Kasumi-1 (cell line): ENCODE measurements at regions not wholly inside any gene's neighbourhood (a gene's known extent, or its start where the extent isn't known, plus 50 kb on each side); places are given as distances from the start of the nearest gene placed in this dataset.
A peak's percentile ranks its signal among the peaks of the same experiment; 100 is the strongest.

ENCODE experiments used
- DNase-seq, 2 experiments: peaks; one replicate each; lab custom pipeline; 2025; lab: John Stamatoyannopoulos, UW

GRCh38 chr2:128690869-128691268 lies 372.2 kb upstream of the HS6ST1 start:
- no peak for DNase-seq

GRCh38 chr2:128691526-128691925 lies 372.9 kb upstream of the HS6ST1 start:
- no peak for DNase-seq

- no peak for DNase-seq
Observed at GRCh38 chr2:128692895-128693742, 374.5 kb upstream of the HS6ST1 start.

- no peak for DNase-seq
Observed at GRCh38 chr2:128693743-128694029, 375.0 kb upstream of the HS6ST1 start.

GRCh38 chr2:128695646-128696220 lies 377.1 kb upstream of the HS6ST1 start:
- no peak for DNase-seq

GRCh38 chr2:128696421-128696820 lies 377.8 kb upstream of the HS6ST1 start:
- no peak for DNase-seq

GRCh38 chr2:128701418-128701817 lies 382.8 kb upstream of the HS6ST1 start:
- no peak for DNase-seq

- DNase-seq = no peak
Observed at GRCh38 chr2:128702616-128703015, 383.9 kb upstream of the HS6ST1 start.

- no peak for DNase-seq
Observed at GRCh38 chr2:128708106-128708816, 389.6 kb upstream of the HS6ST1 start.

GRCh38 chr2:128710242-128710641 lies 391.6 kb upstream of the HS6ST1 start:
- peak; percentile 31 to 43 for DNase-seq

GRCh38 chr2:128710729-128711128 lies 392.1 kb upstream of the HS6ST1 start:
- DNase-seq = peak; percentile 85 to 86

- peak; percentile 92 to 93 for DNase-seq
Observed at GRCh38 chr2:128714285-128714684, 395.6 kb upstream of the HS6ST1 start.

- peak; percentile 39 to 63 for DNase-seq
Observed at GRCh38 chr2:128714851-128715312, 396.2 kb upstream of the HS6ST1 start.

GRCh38 chr2:128715360-128715759 lies 396.7 kb upstream of the HS6ST1 start:
- DNase-seq = no peak

GRCh38 chr2:128716299-128716721 lies 397.6 kb upstream of the HS6ST1 start:
- no peak for DNase-seq

GRCh38 chr2:128717758-128718710 lies 399.4 kb upstream of the HS6ST1 start:
- no peak for DNase-seq

- peak in 1 of 2 experiments; percentile 45 for DNase-seq
Observed at GRCh38 chr2:128720080-128721022, 401.7 kb upstream of the HS6ST1 start.

GRCh38 chr2:128721096-128721495 lies 402.4 kb upstream of the HS6ST1 start:
- DNase-seq = no peak

- no peak for DNase-seq
Observed at GRCh38 chr2:128722489-128722888, 403.8 kb upstream of the HS6ST1 start.

GRCh38 chr2:128724547-128724946 lies 405.9 kb upstream of the HS6ST1 start:
- DNase-seq = no peak

- DNase-seq = no peak
Observed at GRCh38 chr2:128724972-128725371, 406.3 kb upstream of the HS6ST1 start.
